NCI-H82 treated with DMSO at 0.1 percent for 48 hours (cell line): ENCODE measurements at regions not wholly inside any gene's neighbourhood (a gene's known extent, or its start where the extent isn't known, plus 50 kb on each side); places are given as distances from the start of the nearest gene placed in this dataset.

Source experiments
- DNase-seq: peaks from one replicate; lab custom pipeline; 2025; ENCODE audit not compliant: unreplicated experiment; lab: John Stamatoyannopoulos, UW

GRCh38 chr13:111513766-111514609 is 193.5 kb downstream of the TEX29 start:
- DNase-seq, result no peak

GRCh38 chr13:111514610-111515306 is 194.3 kb downstream of the TEX29 start:
- DNase-seq, result no peak

GRCh38 chr13:111515307-111515617 is 194.8 kb downstream of the TEX29 start:
- DNase-seq, result no peak

GRCh38 chr13:111515635-111516034 is 195.2 kb downstream of the TEX29 start:
- DNase-seq, result no peak

GRCh38 chr13:111516712-111517640 is 196.5 kb downstream of the TEX29 start:
- DNase-seq, result no peak

- no peak for DNase-seq
Measured at GRCh38 chr13:111517641-111518010, 197.2 kb downstream of the TEX29 start.

- no peak for DNase-seq
Measured at GRCh38 chr13:111518161-111518792, 197.8 kb downstream of the TEX29 start.

GRCh38 chr13:111519041-111519440 is 198.6 kb downstream of the TEX29 start:
- DNase-seq, result no peak

- DNase-seq, result no peak
Measured at GRCh38 chr13:111519490-111520170, 199.2 kb downstream of the TEX29 start.

- no peak for DNase-seq
Measured at GRCh38 chr13:111521030-111521429, 200.6 kb downstream of the TEX29 start.

GRCh38 chr13:111521691-111522229 is 201.3 kb downstream of the TEX29 start:
- DNase-seq, result no peak

GRCh38 chr13:111525320-111526118 is 205.1 kb downstream of the TEX29 start:
- no peak for DNase-seq

GRCh38 chr13:111526922-111527321 is 206.5 kb downstream of the TEX29 start:
- DNase-seq, result no peak

GRCh38 chr13:111527614-111528229 is 207.3 kb downstream of the TEX29 start:
- DNase-seq, result no peak

GRCh38 chr13:111528513-111528912 is 208.1 kb downstream of the TEX29 start:
- DNase-seq, result no peak

- DNase-seq, result no peak
Measured at GRCh38 chr13:111530137-111530870, 209.9 kb downstream of the TEX29 start.

GRCh38 chr13:111531505-111531904 is 211.1 kb downstream of the TEX29 start:
- no peak for DNase-seq

- DNase-seq, result no peak
Measured at GRCh38 chr13:111532111-111532510, 211.7 kb downstream of the TEX29 start.
